ENCODE measurements at regions not wholly inside any gene's neighbourhood (a gene's known extent, or its start where the extent isn't known, plus 50 kb on each side); places are given as distances from the start of the nearest gene placed in this dataset.

- TF ChIP-seq ISL1 (CRISPR knock-in tag; IDR thresholded peaks at IDR 0.05) = no peak
- TF ChIP-seq, protein P1, sequence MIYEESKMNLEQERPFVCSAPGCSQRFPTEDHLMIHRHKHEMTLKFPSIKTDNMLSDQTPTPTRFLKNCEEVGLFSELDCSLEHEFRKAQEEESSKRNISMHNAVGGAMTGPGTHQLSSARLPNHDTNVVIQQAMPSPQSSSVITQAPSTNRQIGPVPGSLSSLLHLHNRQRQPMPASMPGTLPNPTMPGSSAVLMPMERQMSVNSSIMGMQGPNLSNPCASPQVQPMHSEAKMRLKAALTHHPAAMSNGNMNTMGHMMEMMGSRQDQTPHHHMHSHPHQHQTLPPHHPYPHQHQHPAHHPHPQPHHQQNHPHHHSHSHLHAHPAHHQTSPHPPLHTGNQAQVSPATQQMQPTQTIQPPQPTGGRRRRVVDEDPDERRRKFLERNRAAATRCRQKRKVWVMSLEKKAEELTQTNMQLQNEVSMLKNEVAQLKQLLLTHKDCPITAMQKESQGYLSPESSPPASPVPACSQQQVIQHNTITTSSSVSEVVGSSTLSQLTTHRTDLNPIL (CRISPR knock-in tag; IDR thresholded peaks at IDR 0.05; ENCODE audit: low read depth) = no peak
- no peak for TF ChIP-seq ZC3H10 (CRISPR knock-in tag; IDR thresholded peaks at IDR 0.05)
- TF ChIP-seq SNAI2 (CRISPR knock-in tag; IDR thresholded peaks at IDR 0.05) = no peak
Observed at GRCh38 chr7:41170466-41170865, 532.4 kb downstream of the INHBA start.

All from SK-N-SH treated with all-trans-retinoic acid at 6 μM for 48 hours (cell line).